Activated naive CD4-positive, alpha-beta T cell treated with anti-CD3 and anti-CD28 coated beads, Interleukin-2, amount 50 U/mL, for 24 hours (primary cell): ENCODE measurements at regions not wholly inside any gene's neighbourhood (a gene's known extent, or its start where the extent isn't known, plus 50 kb on each side); places are given as distances from the start of the nearest gene placed in this dataset.

Experiments
- H3K27ac Mint-ChIP-seq: one replicate; pipeline ENCODE4 v1.8.0; 2021; ENCODE audit warnings: mild to moderate bottlenecking, mixed read lengths
- H3K27me3 Mint-ChIP-seq: one replicate; pipeline ENCODE4 v1.8.0; 2021; ENCODE audit warnings: mixed read lengths
- H3K36me3 Mint-ChIP-seq: one replicate; pipeline ENCODE4 v1.8.0; 2021; ENCODE audit warnings: mixed read lengths
- H3K4me1 Mint-ChIP-seq: one replicate; pipeline ENCODE4 v1.8.0; 2021; ENCODE audit warnings: mixed read lengths
- H3K4me3 Mint-ChIP-seq: one replicate; pipeline ENCODE4 v1.8.0; 2021; ENCODE audit warnings: mild to moderate bottlenecking, mixed read lengths
- H3K9me3 Mint-ChIP-seq: one replicate; pipeline ENCODE4 v1.8.0; 2021; ENCODE audit warnings: mixed read lengths

- Mint-ChIP-seq H3K4me3 (no peak overlapping the region), H3K36me3 (no peaks in the 10 kb centered on the region), H3K4me1 (no peaks in the 10 kb centered on the region), H3K9me3 (peaks cover 5% of the 10 kb centered on the region), H3K27me3 (no peaks in the 10 kb centered on the region), H3K27ac (no peak overlapping the region)
Measured at GRCh38 chr6:113276601-113277000, 580.5 kb upstream of the MARCKS start.

GRCh38 chr6:113277111-113277510 is 580.0 kb upstream of the MARCKS start:
- H3K4me3 Mint-ChIP-seq, result no peak overlapping the region
- H3K27me3 Mint-ChIP-seq, result no peaks in the 10 kb centered on the region
- H3K9me3 Mint-ChIP-seq, result peaks cover 5% of the 10 kb centered on the region
- H3K4me1 Mint-ChIP-seq, result no peaks in the 10 kb centered on the region
- H3K27ac Mint-ChIP-seq, result no peak overlapping the region
- no peaks in the 10 kb centered on the region for H3K36me3 Mint-ChIP-seq

- Mint-ChIP-seq H3K9me3 (peaks cover 15% of the 10 kb centered on the region), H3K27ac (no peak overlapping the region), H3K4me3 (no peak overlapping the region), H3K36me3 (no peaks in the 10 kb centered on the region), H3K4me1 (no peaks in the 10 kb centered on the region), H3K27me3 (no peaks in the 10 kb centered on the region)
Measured at GRCh38 chr6:113281014-113281413, 576.1 kb upstream of the MARCKS start.

- no peaks in the 10 kb centered on the region for H3K36me3 Mint-ChIP-seq
- H3K4me1 Mint-ChIP-seq, result no peaks in the 10 kb centered on the region
- H3K27ac Mint-ChIP-seq, result no peak overlapping the region
- H3K9me3 Mint-ChIP-seq, result peaks cover 20% of the 10 kb centered on the region
- no peaks in the 10 kb centered on the region for H3K27me3 Mint-ChIP-seq
- no peak overlapping the region for H3K4me3 Mint-ChIP-seq
Measured at GRCh38 chr6:113281431-113281830, 575.7 kb upstream of the MARCKS start.

- Mint-ChIP-seq H3K27me3 (no peaks in the 10 kb centered on the region), H3K36me3 (no peaks in the 10 kb centered on the region), H3K4me3 (no peak overlapping the region), H3K27ac (no peak overlapping the region), H3K9me3 (peaks cover 21% of the 10 kb centered on the region), H3K4me1 (no peaks in the 10 kb centered on the region)
Measured at GRCh38 chr6:113287396-113287795, 569.7 kb upstream of the MARCKS start.

- no peaks in the 10 kb centered on the region for H3K4me1 Mint-ChIP-seq
- no peaks in the 10 kb centered on the region for H3K27me3 Mint-ChIP-seq
- no peak overlapping the region for H3K4me3 Mint-ChIP-seq
- H3K9me3 Mint-ChIP-seq, result peaks cover 16% of the 10 kb centered on the region
- H3K36me3 Mint-ChIP-seq, result no peaks in the 10 kb centered on the region
- H3K27ac Mint-ChIP-seq, result no peak overlapping the region
Measured at GRCh38 chr6:113288409-113288808, 568.7 kb upstream of the MARCKS start.

- Mint-ChIP-seq H3K9me3 (peaks cover 17% of the 10 kb centered on the region), H3K4me1 (no peaks in the 10 kb centered on the region), H3K27me3 (no peaks in the 10 kb centered on the region), H3K4me3 (no peak overlapping the region), H3K27ac (no peak overlapping the region), H3K36me3 (no peaks in the 10 kb centered on the region)
Measured at GRCh38 chr6:113289166-113289565, 568.0 kb upstream of the MARCKS start.

GRCh38 chr6:113290684-113291083 is 566.5 kb upstream of the MARCKS start:
- H3K9me3 Mint-ChIP-seq, result peaks cover 14% of the 10 kb centered on the region
- H3K27me3 Mint-ChIP-seq, result no peaks in the 10 kb centered on the region
- no peak overlapping the region for H3K27ac Mint-ChIP-seq
- H3K36me3 Mint-ChIP-seq, result no peaks in the 10 kb centered on the region
- no peak overlapping the region for H3K4me3 Mint-ChIP-seq
- H3K4me1 Mint-ChIP-seq, result no peaks in the 10 kb centered on the region

- H3K9me3 Mint-ChIP-seq, result peaks cover 5% of the 10 kb centered on the region
- no peak overlapping the region for H3K27ac Mint-ChIP-seq
- H3K27me3 Mint-ChIP-seq, result no peaks in the 10 kb centered on the region
- no peaks in the 10 kb centered on the region for H3K4me1 Mint-ChIP-seq
- no peak overlapping the region for H3K4me3 Mint-ChIP-seq
- H3K36me3 Mint-ChIP-seq, result no peaks in the 10 kb centered on the region
Measured at GRCh38 chr6:113291751-113292445, 565.2 kb upstream of the MARCKS start.

GRCh38 chr6:113292646-113293422 is 564.3 kb upstream of the MARCKS start:
- Mint-ChIP-seq H3K9me3 (peaks cover 5% of the 10 kb centered on the region), H3K4me3 (no peak overlapping the region), H3K27me3 (no peaks in the 10 kb centered on the region)

GRCh38 chr6:113293423-113293740 is 563.8 kb upstream of the MARCKS start:
- no peaks in the 10 kb centered on the region for H3K27me3 Mint-ChIP-seq
- no peak overlapping the region for H3K4me3 Mint-ChIP-seq
- H3K4me1 Mint-ChIP-seq, result no peaks in the 10 kb centered on the region
- H3K27ac Mint-ChIP-seq, result no peak overlapping the region
- peaks cover 5% of the 10 kb centered on the region for H3K9me3 Mint-ChIP-seq
- no peaks in the 10 kb centered on the region for H3K36me3 Mint-ChIP-seq

More at GRCh38 chr6:113292646-113293422, 564.3 kb upstream of the MARCKS start:
- H3K36me3 Mint-ChIP-seq, result no peaks in the 10 kb centered on the region
- no peak overlapping the region for H3K27ac Mint-ChIP-seq
- H3K4me1 Mint-ChIP-seq, result no peaks in the 10 kb centered on the region

- H3K27me3 Mint-ChIP-seq, result no peaks in the 10 kb centered on the region
- H3K27ac Mint-ChIP-seq, result no peak overlapping the region
- H3K9me3 Mint-ChIP-seq, result no peaks in the 10 kb centered on the region
- H3K4me1 Mint-ChIP-seq, result no peaks in the 10 kb centered on the region
- no peak overlapping the region for H3K4me3 Mint-ChIP-seq
- no peaks in the 10 kb centered on the region for H3K36me3 Mint-ChIP-seq
Measured at GRCh38 chr6:113299531-113299930, 557.6 kb upstream of the MARCKS start.

GRCh38 chr6:113301651-113302050 is 555.5 kb upstream of the MARCKS start:
- Mint-ChIP-seq H3K9me3 (no peaks in the 10 kb centered on the region), H3K4me1 (no peaks in the 10 kb centered on the region), H3K4me3 (no peak overlapping the region), H3K36me3 (no peaks in the 10 kb centered on the region), H3K27ac (no peak overlapping the region), H3K27me3 (no peaks in the 10 kb centered on the region)

GRCh38 chr6:113304116-113304515 is 553.0 kb upstream of the MARCKS start:
- no peaks in the 10 kb centered on the region for H3K9me3 Mint-ChIP-seq
- H3K36me3 Mint-ChIP-seq, result no peaks in the 10 kb centered on the region
- H3K4me3 Mint-ChIP-seq, result no peak overlapping the region
- H3K4me1 Mint-ChIP-seq, result no peaks in the 10 kb centered on the region
- no peak overlapping the region for H3K27ac Mint-ChIP-seq
- no peaks in the 10 kb centered on the region for H3K27me3 Mint-ChIP-seq

- no peaks in the 10 kb centered on the region for H3K9me3 Mint-ChIP-seq
- no peak overlapping the region for H3K4me3 Mint-ChIP-seq
- H3K27ac Mint-ChIP-seq, result no peak overlapping the region
- H3K36me3 Mint-ChIP-seq, result no peaks in the 10 kb centered on the region
- no peaks in the 10 kb centered on the region for H3K4me1 Mint-ChIP-seq
- H3K27me3 Mint-ChIP-seq, result no peaks in the 10 kb centered on the region
Measured at GRCh38 chr6:113306552-113307145, 550.5 kb upstream of the MARCKS start.

- no peaks in the 10 kb centered on the region for H3K9me3 Mint-ChIP-seq
- H3K36me3 Mint-ChIP-seq, result no peaks in the 10 kb centered on the region
- peaks cover 1% of the 10 kb centered on the region for H3K27me3 Mint-ChIP-seq
- H3K4me3 Mint-ChIP-seq, result no peak overlapping the region
- no peak overlapping the region for H3K27ac Mint-ChIP-seq
- no peaks in the 10 kb centered on the region for H3K4me1 Mint-ChIP-seq
Measured at GRCh38 chr6:113308266-113308665, 548.9 kb upstream of the MARCKS start.
